RWPE1 (cell line): ENCODE measurements at regions not wholly inside any gene's neighbourhood (a gene's known extent, or its start where the extent isn't known, plus 50 kb on each side); places are given as distances from the start of the nearest gene placed in this dataset.

Source experiments
- CTCF ChIA-PET: fragments of 350-600 bp; sonication (Branson Sonifier 250); formaldehyde crosslinking; extraction: SDS; loops from one replicate; lab custom pipeline; 2021; lab: Yijun Ruan, JAX
- POLR2A ChIA-PET: fragments of 400-600 bp; formaldehyde crosslinking; extraction: SDS; loops from one replicate; lab custom pipeline; 2020; ENCODE audit warnings: antibody characterized with exemption; ENCODE audit not compliant: low non-redundant PET; lab: Yijun Ruan, JAX
- DNase-seq: peaks from one replicate; pipeline ENCODE4 v3.0.0; 2012; ENCODE audit warnings: low spot score
- H3K27ac ChIP-seq: fragments of 450-650 bp; 2 replicates; pipeline ENCODE4 v1.5.1; 2017
- CTCF ChIP-seq: fragments of 450-650 bp; conservative IDR thresholded peaks from 2 replicates; pipeline ENCODE4 v1.5.1; 2017; ENCODE audit warnings: low read depth, mild to moderate bottlenecking

GRCh38 chr13:79917628-79918027, 423.3 kb downstream of the SPRY2 start:
- no peak for TF ChIP-seq CTCF
- no peak for DNase-seq
- POLR2A ChIA-PET = no interaction called here
- no peak overlapping the region for H3K27ac ChIP-seq
- CTCF ChIA-PET = no interaction called here

- H3K27ac ChIP-seq = no peak overlapping the region
- no peak for TF ChIP-seq CTCF
- no peak for DNase-seq
- POLR2A ChIA-PET = no interaction called here
- CTCF ChIA-PET = interaction anchor here (0.5 kb wide), 1 partner anchor 60 kb away, joined by 4 read pairs; no protein-coding TSS in a partner anchor
These were observed 425.7 kb downstream of the SPRY2 start for GRCh38 chr13:79915114-79915811.

GRCh38 chr13:79913141-79913827, 427.6 kb downstream of the SPRY2 start:
- H3K27ac ChIP-seq = no peak overlapping the region
- CTCF ChIA-PET = no interaction called here
- no peak for DNase-seq
- no peak for TF ChIP-seq CTCF
- POLR2A ChIA-PET = no interaction called here

- no peak for TF ChIP-seq CTCF
- ChIA-PET POLR2A (no interaction called here), CTCF (no interaction called here)
- no peak overlapping the region for H3K27ac ChIP-seq
- no peak for DNase-seq
These were observed 428.5 kb downstream of the SPRY2 start for GRCh38 chr13:79912403-79912802.

GRCh38 chr13:79910875-79911540, 429.9 kb downstream of the SPRY2 start:
- no peak for DNase-seq
- no peak overlapping the region for H3K27ac ChIP-seq
- CTCF ChIA-PET = no interaction called here
- no peak for TF ChIP-seq CTCF
- POLR2A ChIA-PET = no interaction called here

GRCh38 chr13:79909644-79910043, 428.7 kb downstream of the NDFIP2 start:
- ChIA-PET POLR2A (no interaction called here), CTCF (no interaction called here)
- TF ChIP-seq CTCF = no peak
- H3K27ac ChIP-seq = no peak overlapping the region
- no peak for DNase-seq
